PC-9 (cell line): ENCODE measurements at regions not wholly inside any gene's neighbourhood (a gene's known extent, or its start where the extent isn't known, plus 50 kb on each side); places are given as distances from the start of the nearest gene placed in this dataset.

Source experiments
- BruUV-seq: library from RNA; stranded (reverse); fragments of 400-500 nt; replicated peaks from 2 replicates; lab custom pipeline; 2021; lab: Mats Ljungman, UMichigan
- CTCF ChIA-PET: fragments of 300-600 bp; sonication (Branson Sonifier 250); formaldehyde crosslinking; loops from one replicate; lab custom pipeline; 2022; ENCODE audit warnings: antibody characterized with exemption; lab: Charles Lee
- POLR2A ChIA-PET: fragments of 300-600 bp; sonication (Branson Sonifier 250); formaldehyde crosslinking; loops from one replicate; lab custom pipeline; 2022; ENCODE audit warnings: antibody characterized with exemption; ENCODE audit not compliant: unreplicated experiment; lab: Charles Lee
- DNase-seq, 2 experiments: peaks; one replicate each; pipeline versions ENCODE4 v3.0.0 to v3.0.0-alpha.2; 2015 to 2022; ENCODE audit warnings: mixed read lengths in 1 of 2
- H2AFZ ChIP-seq: fragments of 200-600 bp; sonication (generic); 2 replicates; pipeline ENCODE4 v1.8.1; 2017; ENCODE audit warnings: antibody characterized with exemption
- H3F3A ChIP-seq: fragments of 200-600 bp; sonication (generic); 2 replicates; pipeline ENCODE4 v1.8.1; 2017; ENCODE audit warnings: antibody characterized with exemption, mild to moderate bottlenecking, low read depth; ENCODE audit not compliant: insufficient read depth
- H3K27ac ChIP-seq: fragments of 200-600 bp; sonication (generic); 2 replicates; pipeline ENCODE4 v1.6.1; 2016; ENCODE audit warnings: mixed run types
- H3K27me3 ChIP-seq: fragments of 200-600 bp; sonication (generic); 2 replicates; pipeline ENCODE4 v1.6.1; 2016; ENCODE audit warnings: low read depth, mixed run types; ENCODE audit not compliant: insufficient read depth
- H3K36me3 ChIP-seq: fragments of 200-600 bp; sonication (generic); 2 replicates; pipeline ENCODE4 v1.6.1; 2016; ENCODE audit warnings: low read depth, mixed run types
- H3K4me1 ChIP-seq: fragments of 200-600 bp; sonication (generic); replicated peaks from 2 replicates; pipeline ENCODE4 v1.6.1; 2016; ENCODE audit warnings: mixed run types; ENCODE audit not compliant: insufficient read depth
- H3K4me2 ChIP-seq: fragments of 200-600 bp; sonication (generic); 2 replicates; pipeline ENCODE4 v1.6.1; 2017; ENCODE audit warnings: mixed run types
- H3K4me3 ChIP-seq: fragments of 200-600 bp; sonication (generic); 2 replicates; pipeline ENCODE4 v1.6.1; 2016; ENCODE audit warnings: mixed run types
- H3K79me2 ChIP-seq: fragments of 200-600 bp; sonication (generic); 2 replicates; pipeline ENCODE4 v1.6.1; 2017; ENCODE audit warnings: low read depth, mixed run types
- H3K9me2 ChIP-seq: fragments of 200-600 bp; sonication (generic); 2 replicates; pipeline ENCODE4 v1.8.1; 2017; ENCODE audit warnings: mild to moderate bottlenecking; ENCODE audit not compliant: insufficient read depth
- H3K9me3 ChIP-seq: fragments of 200-600 bp; sonication (generic); 2 replicates; pipeline ENCODE4 v1.8.1; 2016; ENCODE audit warnings: low read depth; ENCODE audit not compliant: insufficient read depth
- H4K20me1 ChIP-seq: fragments of 200-600 bp; sonication (generic); 2 replicates; pipeline ENCODE4 v1.8.1; 2017; ENCODE audit not compliant: insufficient read depth
- CTCF ChIP-seq: fragments of 200-600 bp; sonication (generic); conservative IDR thresholded peaks from 2 replicates; pipeline ENCODE4 v1.6.1; 2017; ENCODE audit warnings: mixed run types, antibody characterized with exemption, mild to moderate bottlenecking, moderate library complexity
- EZH2 ChIP-seq: fragments of 200-600 bp; sonication (generic); IDR thresholded peaks from 2 replicates; pipeline ENCODE4 v1.8.0; 2017; ENCODE audit warnings: antibody characterized with exemption, low read depth
- intact Hi-C: fragments of 100-400 bp; cut with micrococcal nuclease; formaldehyde crosslinking; loops from one replicate; pipeline ENCODE4 v1.10.0; 2022; ENCODE audit not compliant: unreplicated experiment

- intact Hi-C loops, result no loop called here
- no peaks in the 10 kb centered on the region for H4K20me1 ChIP-seq
- H3K9me2 ChIP-seq, result no peaks in the 10 kb centered on the region
- no peaks in the 10 kb centered on the region for H3K9me3 ChIP-seq
- no peaks in the 10 kb centered on the region for H3K36me3 ChIP-seq
- no peak for DNase-seq
- H3F3A ChIP-seq, result no peaks in the 10 kb centered on the region
- no peaks in the 10 kb centered on the region for H3K4me1 ChIP-seq
- no TSS peak for BruUV-seq
- H3K27me3 ChIP-seq, result no peaks in the 10 kb centered on the region
- no peak overlapping the region for H3K4me3 ChIP-seq
- no peak overlapping the region for H2AFZ ChIP-seq
- ChIA-PET POLR2A (no interaction called here), CTCF (no interaction called here)
- no peaks in the 10 kb centered on the region for H3K79me2 ChIP-seq
- TF ChIP-seq CTCF (no peak), EZH2 (no peak)
- H3K27ac ChIP-seq, result no peak overlapping the region
- no peak overlapping the region for H3K4me2 ChIP-seq
These were observed 653.4 kb upstream of the ARID1B start for GRCh38 chr6:156123731-156124130.

GRCh38 chr6:156121973-156122372 is 655.2 kb upstream of the ARID1B start:
- TF ChIP-seq CTCF, result no peak
- no peak for TF ChIP-seq EZH2
- Histone ChIP-seq H3K27ac (no peak overlapping the region), H3K9me3 (no peaks in the 10 kb centered on the region), H3K4me1 (no peaks in the 10 kb centered on the region), H3K4me3 (no peak overlapping the region), H2AFZ (no peak overlapping the region), H3K36me3 (no peaks in the 10 kb centered on the region), H3K27me3 (no peaks in the 10 kb centered on the region), H3K4me2 (no peak overlapping the region), H3K79me2 (no peaks in the 10 kb centered on the region), H4K20me1 (no peaks in the 10 kb centered on the region), H3F3A (no peaks in the 10 kb centered on the region), H3K9me2 (no peaks in the 10 kb centered on the region)
- ChIA-PET POLR2A (no interaction called here), CTCF (no interaction called here)
- intact Hi-C loops, result no loop called here
- no TSS peak for BruUV-seq
- DNase-seq, result no peak

- intact Hi-C loops, result no loop called here
- no TSS peak for BruUV-seq
- Histone ChIP-seq H3K4me1 (no peaks in the 10 kb centered on the region), H3K27me3 (no peaks in the 10 kb centered on the region), H3K27ac (no peak overlapping the region), H3K79me2 (no peaks in the 10 kb centered on the region), H3K9me3 (no peaks in the 10 kb centered on the region), H4K20me1 (no peaks in the 10 kb centered on the region), H2AFZ (no peak overlapping the region), H3F3A (no peaks in the 10 kb centered on the region), H3K4me3 (no peak overlapping the region), H3K4me2 (no peak overlapping the region), H3K36me3 (no peaks in the 10 kb centered on the region), H3K9me2 (no peaks in the 10 kb centered on the region)
- CTCF ChIA-PET, result no interaction called here
- POLR2A ChIA-PET, result no interaction called here
- DNase-seq, result no peak
- no peak for TF ChIP-seq EZH2
- no peak for TF ChIP-seq CTCF
These were observed 658.9 kb upstream of the NOX3 start for GRCh38 chr6:156114541-156114940.
